ENCODE measurements at regions not wholly inside any gene's neighbourhood (a gene's known extent, or its start where the extent isn't known, plus 50 kb on each side); places are given as distances from the start of the nearest gene placed in this dataset.

DNA sequence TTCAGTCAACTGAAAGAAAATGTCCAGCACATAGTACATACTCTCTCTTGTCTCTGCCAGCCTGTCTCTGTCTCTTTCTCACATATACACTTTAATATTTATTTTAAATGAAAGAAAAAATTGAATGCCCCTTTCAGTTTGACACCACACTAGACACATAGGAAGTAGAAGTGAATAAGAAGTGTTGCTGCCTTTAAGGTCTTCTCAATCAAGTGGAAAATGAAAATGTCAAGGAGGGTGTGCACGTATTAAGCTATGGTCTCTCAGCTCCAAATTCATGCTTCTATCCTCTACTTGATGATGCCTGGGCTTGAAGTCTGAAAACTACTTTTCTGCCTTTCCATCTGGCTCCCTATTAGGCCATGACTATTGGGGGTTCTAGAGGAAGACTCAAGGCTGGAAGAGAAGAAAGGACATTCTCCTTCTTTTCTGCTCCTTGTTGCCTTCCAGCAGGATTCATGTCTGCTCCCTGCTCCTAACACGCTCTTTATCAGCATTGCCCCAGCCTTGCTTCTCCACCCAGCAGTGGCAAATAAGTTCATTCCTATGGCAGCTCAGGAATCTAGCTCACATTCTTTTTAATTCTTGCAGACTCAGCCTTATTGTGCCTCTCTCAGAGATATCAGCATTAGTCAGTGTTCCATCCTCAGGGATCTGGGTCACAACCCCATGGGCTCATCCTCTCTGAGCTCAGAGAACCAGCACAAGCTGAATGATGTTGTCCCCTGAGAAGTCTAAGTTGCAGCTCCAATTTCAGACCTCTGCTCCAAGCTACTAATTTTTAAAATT is 609.1 kb upstream of the GRM7 start:
- no peak for DNase-seq (ENCODE audit: low read depth)

DNA sequence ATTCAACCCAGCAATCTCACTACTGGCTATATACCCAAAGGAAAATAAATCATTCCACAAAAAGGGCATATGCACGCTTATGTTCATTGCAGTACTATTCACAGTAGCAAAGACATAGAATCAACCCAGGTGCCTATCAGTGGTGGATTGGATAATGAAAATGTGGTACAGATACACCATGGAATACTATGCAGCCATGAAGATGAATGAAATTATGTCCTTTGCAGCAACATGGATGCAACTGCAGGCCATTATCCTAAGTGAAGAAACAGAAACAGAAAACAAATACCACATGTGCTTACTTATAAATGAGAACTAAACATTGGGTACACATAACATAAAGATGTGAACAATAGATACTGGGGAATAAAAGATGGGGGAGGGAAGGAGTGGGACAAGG is 606.4 kb upstream of the GRM7 start:
- DNase-seq (ENCODE audit: low read depth), result no peak
- H3K4me3 ChIP-seq (ENCODE audit: low read depth, low read length), result no peak overlapping the region
- TF ChIP-seq CTCF (conservative IDR thresholded peaks at IDR 0.05; ENCODE audit: low read depth, low read length), result no peak

More for the DNA sequence above, 609.1 kb upstream of the GRM7 start:
- TF ChIP-seq CTCF (conservative IDR thresholded peaks at IDR 0.05; ENCODE audit: low read depth, low read length), result no peak
- H3K4me3 ChIP-seq (ENCODE audit: low read depth, low read length), result no peak overlapping the region

DNA sequence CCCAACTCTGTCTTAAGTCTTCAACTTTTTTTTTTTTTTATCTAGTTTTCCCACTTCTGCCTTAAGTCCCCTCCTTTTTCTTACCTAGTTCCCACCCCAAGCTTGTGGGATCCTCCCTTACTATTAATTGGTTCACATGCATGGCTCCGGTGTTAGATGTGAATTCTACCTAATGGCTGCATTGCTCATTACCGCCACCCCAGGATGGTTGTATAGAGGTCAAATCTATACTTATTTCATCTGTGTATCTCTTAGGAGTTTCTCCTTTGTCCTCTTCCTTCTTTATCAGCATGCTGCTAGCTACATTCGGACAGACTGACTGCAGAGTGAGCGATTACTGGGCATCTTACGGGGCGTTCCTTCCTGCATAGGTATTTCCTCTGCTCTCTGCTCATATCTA is 605.7 kb upstream of the GRM7 start:
- H3K4me3 ChIP-seq (ENCODE audit: low read depth, low read length), result no peak overlapping the region
- DNase-seq (ENCODE audit: low read depth), result no peak
- TF ChIP-seq CTCF (conservative IDR thresholded peaks at IDR 0.05; ENCODE audit: low read depth, low read length), result no peak

DNA sequence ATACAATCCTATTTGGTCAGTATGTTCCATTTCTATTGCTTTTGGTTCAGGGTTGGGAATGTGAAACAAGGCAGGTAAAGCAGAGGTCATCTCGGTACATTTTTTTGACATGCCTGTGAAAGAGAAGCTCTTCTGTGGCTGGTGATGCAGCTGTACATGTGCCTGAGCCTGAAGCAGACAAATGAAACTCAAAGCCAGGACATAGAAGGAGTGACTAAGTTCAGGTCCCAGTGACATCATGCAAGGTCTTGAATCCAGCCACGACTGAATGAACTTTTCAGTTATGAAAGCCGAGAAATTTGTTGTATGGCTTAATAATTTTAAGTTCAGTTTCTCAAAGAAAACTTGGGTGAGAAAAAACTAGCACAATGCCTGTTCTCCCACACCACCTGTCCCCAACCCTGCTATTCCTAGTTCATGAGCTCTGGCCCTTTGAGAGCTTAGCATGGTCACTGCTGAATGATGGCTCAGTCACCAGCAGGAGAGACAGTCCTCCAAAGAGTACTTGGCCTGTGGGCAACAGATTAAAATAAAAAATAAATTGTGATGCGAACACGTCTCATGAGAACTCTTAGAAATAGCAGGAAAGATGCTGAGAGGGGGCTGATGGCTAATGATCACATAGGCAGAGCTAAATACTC is 600.2 kb upstream of the GRM7 start:
- DNase-seq (ENCODE audit: low read depth), result no peak
- TF ChIP-seq CTCF (conservative IDR thresholded peaks at IDR 0.05; ENCODE audit: low read depth, low read length), result no peak
- no peak overlapping the region for H3K4me3 ChIP-seq (ENCODE audit: low read depth, low read length)

GRCh38 chr3:6262010-6262409 is 598.9 kb upstream of the GRM7 start:
- no peak overlapping the region for H3K4me3 ChIP-seq (ENCODE audit: low read depth, low read length)
- TF ChIP-seq CTCF (conservative IDR thresholded peaks at IDR 0.05; ENCODE audit: low read depth, low read length), result no peak
- DNase-seq (ENCODE audit: low read depth), result no peak

DNA sequence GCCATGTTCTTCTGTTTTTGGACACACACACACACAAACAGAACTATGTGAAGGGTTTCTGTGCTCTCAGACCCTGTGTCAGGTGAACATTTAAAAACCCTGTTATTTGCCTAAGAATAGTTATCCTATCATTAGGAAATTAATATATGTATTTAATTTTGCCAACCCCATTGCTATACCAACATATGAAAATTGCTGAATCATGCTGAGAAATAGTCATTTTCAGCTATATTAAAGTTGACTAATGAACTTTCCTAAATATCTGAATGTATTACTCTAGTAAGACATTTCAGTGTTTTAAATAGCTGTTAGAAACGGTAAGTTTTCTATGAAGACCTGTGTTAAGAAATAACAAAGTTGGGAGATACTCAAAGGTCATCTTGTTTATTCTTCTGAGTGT is 596.9 kb upstream of the GRM7 start:
- no peak overlapping the region for H3K4me3 ChIP-seq (ENCODE audit: low read depth, low read length)
- no peak for TF ChIP-seq CTCF (conservative IDR thresholded peaks at IDR 0.05; ENCODE audit: low read depth, low read length)
- DNase-seq (ENCODE audit: low read depth), result no peak

DNA sequence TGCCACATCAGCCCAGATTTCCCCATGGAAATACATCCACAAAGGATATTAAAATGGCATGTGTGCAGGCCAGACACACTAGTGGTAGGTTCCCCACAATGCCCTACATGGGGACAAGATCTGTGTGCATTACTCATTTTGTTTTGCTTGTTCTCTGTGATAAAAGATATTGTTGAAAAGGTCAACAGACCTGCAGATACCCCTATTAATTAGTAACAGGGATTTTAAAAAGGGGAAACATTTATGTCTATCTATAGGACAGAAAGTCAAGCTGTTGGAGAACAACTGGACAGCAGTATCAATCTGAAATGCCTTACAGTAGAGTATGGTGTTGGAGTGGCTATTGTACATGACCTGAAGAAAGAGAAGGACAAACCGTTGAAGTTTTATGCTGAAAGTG is 596.0 kb upstream of the GRM7 start:
- DNase-seq (ENCODE audit: low read depth), result no peak
- H3K4me3 ChIP-seq (ENCODE audit: low read depth, low read length), result no peak overlapping the region
- no peak for TF ChIP-seq CTCF (conservative IDR thresholded peaks at IDR 0.05; ENCODE audit: low read depth, low read length)
